WTC11 (cell line): ENCODE measurements at regions not wholly inside any gene's neighbourhood (a gene's known extent, or its start where the extent isn't known, plus 50 kb on each side); places are given as distances from the start of the nearest gene placed in this dataset.

Experiments
- CTCF ChIP-seq: fragments of 200-600 bp; IDR thresholded peaks from 2 replicates; pipeline ENCODE4 v1.8.0; 2022; ENCODE audit warnings: antibody characterized with exemption
- ETV6 ChIP-seq: sonication (generic); formaldehyde crosslinking; IDR thresholded peaks from 2 replicates; pipeline ENCODE4 v1.8.1; 2022; ENCODE audit warnings: mild to moderate bottlenecking, missing genetic modification reagents
- JUN ChIP-seq: sonication (generic); formaldehyde crosslinking; IDR thresholded peaks from 2 replicates; pipeline ENCODE4 v1.8.0; 2023; ENCODE audit warnings: mild to moderate bottlenecking, missing genetic modification reagents
- SP1 ChIP-seq: sonication (generic); formaldehyde crosslinking; conservative IDR thresholded peaks from 2 replicates; pipeline ENCODE4 v1.8.1; 2022; ENCODE audit warnings: missing genetic modification reagents
- ZBTB21 ChIP-seq: sonication (generic); formaldehyde crosslinking; IDR thresholded peaks from 2 replicates; pipeline ENCODE4 v1.8.1; 2023; ENCODE audit warnings: mild to moderate bottlenecking, missing genetic modification reagents, borderline replicate concordance
- ZNF317 ChIP-seq: sonication (generic); formaldehyde crosslinking; IDR thresholded peaks from 2 replicates; pipeline ENCODE4 v1.8.1; 2023; ENCODE audit warnings: low read depth, mild to moderate bottlenecking, moderate library complexity, missing genetic modification reagents, borderline replicate concordance
- ZNF425 ChIP-seq: fragments of 250-450 bp; sonication (Bioruptor Pico); conservative IDR thresholded peaks from 2 replicates; pipeline ENCODE4 v1.9.0; 2021; ENCODE audit warnings: mild to moderate bottlenecking
- TF ChIP-seq, protein P1 (sequence below): sonication (generic); formaldehyde crosslinking; conservative IDR thresholded peaks from 2 replicates; pipeline ENCODE4 v1.8.1; 2022; ENCODE audit warnings: mild to moderate bottlenecking, missing genetic modification reagents
- TF ChIP-seq, protein P2 (sequence below): sonication (generic); formaldehyde crosslinking; IDR thresholded peaks from 2 replicates; pipeline ENCODE4 v1.8.0; 2022; ENCODE audit warnings: mild to moderate bottlenecking, missing genetic modification reagents

GRCh38 chr2:56515399-56515798, 331.6 kb downstream of the CCDC85A start:
- TF ChIP-seq JUN: no peak
- no peak for TF ChIP-seq CTCF
- TF ChIP-seq, protein P1, sequence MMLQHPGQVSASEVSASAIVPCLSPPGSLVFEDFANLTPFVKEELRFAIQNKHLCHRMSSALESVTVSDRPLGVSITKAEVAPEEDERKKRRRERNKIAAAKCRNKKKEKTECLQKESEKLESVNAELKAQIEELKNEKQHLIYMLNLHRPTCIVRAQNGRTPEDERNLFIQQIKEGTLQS (CRISPR knock-in tag): no peak
- TF ChIP-seq SP1 (CRISPR knock-in tag): no peak
- no peak for TF ChIP-seq ZBTB21
- TF ChIP-seq ZNF317 (CRISPR knock-in tag): no peak
- no peak for TF ChIP-seq ZNF425 (CRISPR knock-in tag)
- TF ChIP-seq, protein P2, sequence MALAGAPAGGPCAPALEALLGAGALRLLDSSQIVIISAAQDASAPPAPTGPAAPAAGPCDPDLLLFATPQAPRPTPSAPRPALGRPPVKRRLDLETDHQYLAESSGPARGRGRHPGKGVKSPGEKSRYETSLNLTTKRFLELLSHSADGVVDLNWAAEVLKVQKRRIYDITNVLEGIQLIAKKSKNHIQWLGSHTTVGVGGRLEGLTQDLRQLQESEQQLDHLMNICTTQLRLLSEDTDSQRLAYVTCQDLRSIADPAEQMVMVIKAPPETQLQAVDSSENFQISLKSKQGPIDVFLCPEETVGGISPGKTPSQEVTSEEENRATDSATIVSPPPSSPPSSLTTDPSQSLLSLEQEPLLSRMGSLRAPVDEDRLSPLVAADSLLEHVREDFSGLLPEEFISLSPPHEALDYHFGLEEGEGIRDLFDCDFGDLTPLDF (CRISPR knock-in tag): no peak
- no peak for TF ChIP-seq ETV6 (CRISPR knock-in tag)
